ENCODE measurements at regions not wholly inside any gene's neighbourhood (a gene's known extent, or its start where the extent isn't known, plus 50 kb on each side); places are given as distances from the start of the nearest gene placed in this dataset.

- TF ChIP-seq, protein P1, sequence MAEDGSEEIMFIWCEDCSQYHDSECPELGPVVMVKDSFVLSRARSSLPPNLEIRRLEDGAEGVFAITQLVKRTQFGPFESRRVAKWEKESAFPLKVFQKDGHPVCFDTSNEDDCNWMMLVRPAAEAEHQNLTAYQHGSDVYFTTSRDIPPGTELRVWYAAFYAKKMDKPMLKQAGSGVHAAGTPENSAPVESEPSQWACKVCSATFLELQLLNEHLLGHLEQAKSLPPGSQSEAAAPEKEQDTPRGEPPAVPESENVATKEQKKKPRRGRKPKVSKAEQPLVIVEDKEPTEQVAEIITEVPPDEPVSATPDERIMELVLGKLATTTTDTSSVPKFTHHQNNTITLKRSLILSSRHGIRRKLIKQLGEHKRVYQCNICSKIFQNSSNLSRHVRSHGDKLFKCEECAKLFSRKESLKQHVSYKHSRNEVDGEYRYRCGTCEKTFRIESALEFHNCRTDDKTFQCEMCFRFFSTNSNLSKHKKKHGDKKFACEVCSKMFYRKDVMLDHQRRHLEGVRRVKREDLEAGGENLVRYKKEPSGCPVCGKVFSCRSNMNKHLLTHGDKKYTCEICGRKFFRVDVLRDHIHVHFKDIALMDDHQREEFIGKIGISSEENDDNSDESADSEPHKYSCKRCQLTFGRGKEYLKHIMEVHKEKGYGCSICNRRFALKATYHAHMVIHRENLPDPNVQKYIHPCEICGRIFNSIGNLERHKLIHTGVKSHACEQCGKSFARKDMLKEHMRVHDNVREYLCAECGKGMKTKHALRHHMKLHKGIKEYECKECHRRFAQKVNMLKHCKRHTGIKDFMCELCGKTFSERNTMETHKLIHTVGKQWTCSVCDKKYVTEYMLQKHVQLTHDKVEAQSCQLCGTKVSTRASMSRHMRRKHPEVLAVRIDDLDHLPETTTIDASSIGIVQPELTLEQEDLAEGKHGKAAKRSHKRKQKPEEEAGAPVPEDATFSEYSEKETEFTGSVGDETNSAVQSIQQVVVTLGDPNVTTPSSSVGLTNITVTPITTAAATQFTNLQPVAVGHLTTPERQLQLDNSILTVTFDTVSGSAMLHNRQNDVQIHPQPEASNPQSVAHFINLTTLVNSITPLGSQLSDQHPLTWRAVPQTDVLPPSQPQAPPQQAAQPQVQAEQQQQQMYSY (CRISPR knock-in tag; IDR thresholded peaks at IDR 0.05): no peak
- TF ChIP-seq HMGA2 (CRISPR knock-in tag; IDR thresholded peaks at IDR 0.05) (no peak), JUN (CRISPR knock-in tag; IDR thresholded peaks at IDR 0.05) (no peak), ZBTB21 (CRISPR knock-in tag; IDR thresholded peaks at IDR 0.05; ENCODE audit: borderline replicate concordance) (no peak), SMAD3 (CRISPR knock-in tag; IDR thresholded peaks at IDR 0.05; ENCODE audit: borderline replicate concordance) (no peak), ZNF416 (CRISPR knock-in tag; IDR thresholded peaks at IDR 0.05) (no peak), EMX1 (CRISPR knock-in tag; IDR thresholded peaks at IDR 0.05) (no peak)
- TF ChIP-seq, protein P2, sequence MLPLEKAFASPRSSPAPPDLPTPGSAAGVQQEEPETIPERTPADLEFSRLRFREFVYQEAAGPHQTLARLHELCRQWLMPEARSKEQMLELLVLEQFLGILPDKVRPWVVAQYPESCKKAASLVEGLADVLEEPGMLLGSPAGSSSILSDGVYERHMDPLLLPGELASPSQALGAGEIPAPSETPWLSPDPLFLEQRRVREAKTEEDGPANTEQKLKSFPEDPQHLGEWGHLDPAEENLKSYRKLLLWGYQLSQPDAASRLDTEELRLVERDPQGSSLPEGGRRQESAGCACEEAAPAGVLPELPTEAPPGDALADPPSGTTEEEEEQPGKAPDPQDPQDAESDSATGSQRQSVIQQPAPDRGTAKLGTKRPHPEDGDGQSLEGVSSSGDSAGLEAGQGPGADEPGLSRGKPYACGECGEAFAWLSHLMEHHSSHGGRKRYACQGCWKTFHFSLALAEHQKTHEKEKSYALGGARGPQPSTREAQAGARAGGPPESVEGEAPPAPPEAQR (CRISPR knock-in tag; IDR thresholded peaks at IDR 0.05): no peak
Observed at GRCh38 chr12:3437986-3438385, 53.0 kb upstream of the PRMT8 start (continued).

- Mint-ChIP-seq H3K27me3 (ENCODE audit: low read depth) (no peaks in the 10 kb centered on the region), H3K4me1 (peaks cover 12% of the 10 kb centered on the region), H3K36me3 (no peaks in the 10 kb centered on the region), H3K9me3 (no peaks in the 10 kb centered on the region), H3K27ac (no peak overlapping the region), H3K4me3 (no peak overlapping the region)
- ChIA-PET CTCF (no interaction called here), POLR2A (no interaction called here)
- ATAC-seq (no peak), DNase-seq (ENCODE audit: low spot score) (no peak)
- TF ChIP-seq, protein P3, sequence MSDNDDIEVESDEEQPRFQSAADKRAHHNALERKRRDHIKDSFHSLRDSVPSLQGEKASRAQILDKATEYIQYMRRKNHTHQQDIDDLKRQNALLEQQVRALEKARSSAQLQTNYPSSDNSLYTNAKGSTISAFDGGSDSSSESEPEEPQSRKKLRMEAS (CRISPR knock-in tag; IDR thresholded peaks at IDR 0.05): no peak
- TF ChIP-seq CREB1 (CRISPR knock-in tag; IDR thresholded peaks at IDR 0.05) (no peak), ZNF281 (CRISPR knock-in tag; IDR thresholded peaks at IDR 0.05) (no peak), NR2C2 (CRISPR knock-in tag; IDR thresholded peaks at IDR 0.05) (no peak), NR3C1 (CRISPR knock-in tag; conservative IDR thresholded peaks at IDR 0.05; ENCODE audit: low read depth) (no peak), EMX1 (CRISPR knock-in tag; IDR thresholded peaks at IDR 0.05) (no peak), ZNF263 (CRISPR knock-in tag; IDR thresholded peaks at IDR 0.05; ENCODE audit: low read depth) (no peak), ZNF512 (CRISPR knock-in tag; IDR thresholded peaks at IDR 0.05; ENCODE audit: borderline replicate concordance) (no peak), SMAD4 (CRISPR knock-in tag; IDR thresholded peaks at IDR 0.05) (no peak)
- TF ChIP-seq, protein P2 (CRISPR knock-in tag; IDR thresholded peaks at IDR 0.05): no peak
- TF ChIP-seq, protein P4, sequence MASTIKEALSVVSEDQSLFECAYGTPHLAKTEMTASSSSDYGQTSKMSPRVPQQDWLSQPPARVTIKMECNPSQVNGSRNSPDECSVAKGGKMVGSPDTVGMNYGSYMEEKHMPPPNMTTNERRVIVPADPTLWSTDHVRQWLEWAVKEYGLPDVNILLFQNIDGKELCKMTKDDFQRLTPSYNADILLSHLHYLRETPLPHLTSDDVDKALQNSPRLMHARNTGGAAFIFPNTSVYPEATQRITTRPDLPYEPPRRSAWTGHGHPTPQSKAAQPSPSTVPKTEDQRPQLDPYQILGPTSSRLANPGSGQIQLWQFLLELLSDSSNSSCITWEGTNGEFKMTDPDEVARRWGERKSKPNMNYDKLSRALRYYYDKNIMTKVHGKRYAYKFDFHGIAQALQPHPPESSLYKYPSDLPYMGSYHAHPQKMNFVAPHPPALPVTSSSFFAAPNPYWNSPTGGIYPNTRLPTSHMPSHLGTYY (CRISPR knock-in tag; IDR thresholded peaks at IDR 0.05): no peak
- TF ChIP-seq, protein P5, sequence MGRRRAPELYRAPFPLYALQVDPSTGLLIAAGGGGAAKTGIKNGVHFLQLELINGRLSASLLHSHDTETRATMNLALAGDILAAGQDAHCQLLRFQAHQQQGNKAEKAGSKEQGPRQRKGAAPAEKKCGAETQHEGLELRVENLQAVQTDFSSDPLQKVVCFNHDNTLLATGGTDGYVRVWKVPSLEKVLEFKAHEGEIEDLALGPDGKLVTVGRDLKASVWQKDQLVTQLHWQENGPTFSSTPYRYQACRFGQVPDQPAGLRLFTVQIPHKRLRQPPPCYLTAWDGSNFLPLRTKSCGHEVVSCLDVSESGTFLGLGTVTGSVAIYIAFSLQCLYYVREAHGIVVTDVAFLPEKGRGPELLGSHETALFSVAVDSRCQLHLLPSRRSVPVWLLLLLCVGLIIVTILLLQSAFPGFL (CRISPR knock-in tag; IDR thresholded peaks at IDR 0.05; ENCODE audit: borderline replicate concordance): no peak
Observed at GRCh38 chr12:3438401-3438800, 52.6 kb upstream of the PRMT8 start.

Measured in WTC11 (cell line).